ENCODE measurements at regions not wholly inside any gene's neighbourhood (a gene's known extent, or its start where the extent isn't known, plus 50 kb on each side); places are given as distances from the start of the nearest gene placed in this dataset.

DNA sequence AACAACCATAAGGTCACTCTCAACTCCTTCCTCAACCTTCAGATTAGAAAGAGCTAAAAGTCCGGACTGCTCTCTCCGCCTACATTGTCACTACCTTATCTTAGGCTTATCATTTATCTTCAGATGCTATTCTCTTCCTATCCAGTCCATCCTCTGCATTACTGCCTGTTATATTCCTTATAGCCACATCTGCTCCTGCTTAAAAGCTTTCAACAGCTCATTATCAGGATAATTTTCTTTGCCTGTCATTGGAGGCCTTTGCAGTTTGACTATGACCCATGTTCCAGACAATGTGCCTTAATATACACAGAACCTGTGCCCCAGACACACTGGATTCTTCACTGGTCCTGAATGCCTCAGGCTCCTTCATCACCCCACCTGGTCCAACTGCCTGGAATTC lies 184.1 kb upstream of the SETMAR start:
- TF ChIP-seq POLR2A (IDR thresholded peaks at IDR 0.05; ENCODE audit: low read length) (no peak), GATA1 (IDR thresholded peaks at IDR 0.05; ENCODE audit: low read depth, low read length) (no peak)

DNA sequence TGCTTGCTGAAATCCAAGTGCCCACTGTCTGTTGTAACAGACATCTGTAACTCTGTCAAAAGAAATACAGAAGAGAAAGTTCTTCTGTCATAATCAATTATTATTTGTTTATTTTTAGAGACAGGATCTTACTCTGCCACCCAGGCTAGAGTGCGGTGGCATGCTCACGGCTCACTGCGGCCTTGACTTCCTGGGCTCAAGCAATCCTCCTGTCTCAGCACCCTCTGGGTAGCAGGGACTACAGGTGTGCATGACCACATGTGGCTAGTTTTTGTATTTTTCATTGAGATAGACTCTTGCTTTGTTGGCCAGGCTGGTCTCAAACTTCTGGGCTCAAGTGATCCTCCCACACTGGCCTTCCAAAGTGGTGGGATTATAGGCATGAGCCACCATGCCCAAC lies 177.6 kb upstream of the SETMAR start:
- TF ChIP-seq GATA1 (IDR thresholded peaks at IDR 0.05; ENCODE audit: low read depth, low read length) = no peak
- no peak for TF ChIP-seq POLR2A (IDR thresholded peaks at IDR 0.05; ENCODE audit: low read length)
- no peak for DNase-seq

More for the DNA sequence above, 184.1 kb upstream of the SETMAR start:
- DNase-seq = no peak

DNA sequence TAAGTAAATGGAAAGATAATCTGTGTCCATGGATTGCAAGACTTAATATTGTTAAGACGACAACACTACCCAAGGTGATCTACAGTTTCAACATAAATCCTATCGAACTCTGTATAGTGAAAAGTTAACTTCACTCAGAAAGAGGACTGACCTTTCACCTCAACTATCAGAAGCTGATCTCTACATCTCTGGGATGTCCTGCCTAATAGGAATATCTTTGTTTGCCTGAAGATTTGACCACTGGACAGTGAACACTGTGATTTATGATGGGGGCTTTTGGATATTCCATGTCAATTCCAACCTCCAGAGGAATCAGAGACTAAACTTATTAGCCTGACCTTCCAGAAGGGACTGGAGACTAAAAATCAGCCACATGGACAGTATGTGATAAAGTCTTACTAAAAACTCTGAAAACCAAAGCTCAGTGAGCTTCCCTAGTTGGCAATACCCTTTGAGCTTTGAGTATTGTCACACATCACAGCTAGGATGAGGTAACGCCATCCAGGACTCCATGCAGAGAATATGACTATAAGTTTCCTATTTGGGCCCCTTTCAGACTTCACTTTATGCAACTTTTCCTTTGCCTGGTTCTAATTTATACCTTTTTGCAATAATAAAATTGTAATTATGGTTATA lies 164.9 kb upstream of the SETMAR start:
- TF ChIP-seq GATA1 (IDR thresholded peaks at IDR 0.05; ENCODE audit: low read depth, low read length) (no peak), POLR2A (IDR thresholded peaks at IDR 0.05; ENCODE audit: low read length) (no peak)
- no peak for DNase-seq

DNA sequence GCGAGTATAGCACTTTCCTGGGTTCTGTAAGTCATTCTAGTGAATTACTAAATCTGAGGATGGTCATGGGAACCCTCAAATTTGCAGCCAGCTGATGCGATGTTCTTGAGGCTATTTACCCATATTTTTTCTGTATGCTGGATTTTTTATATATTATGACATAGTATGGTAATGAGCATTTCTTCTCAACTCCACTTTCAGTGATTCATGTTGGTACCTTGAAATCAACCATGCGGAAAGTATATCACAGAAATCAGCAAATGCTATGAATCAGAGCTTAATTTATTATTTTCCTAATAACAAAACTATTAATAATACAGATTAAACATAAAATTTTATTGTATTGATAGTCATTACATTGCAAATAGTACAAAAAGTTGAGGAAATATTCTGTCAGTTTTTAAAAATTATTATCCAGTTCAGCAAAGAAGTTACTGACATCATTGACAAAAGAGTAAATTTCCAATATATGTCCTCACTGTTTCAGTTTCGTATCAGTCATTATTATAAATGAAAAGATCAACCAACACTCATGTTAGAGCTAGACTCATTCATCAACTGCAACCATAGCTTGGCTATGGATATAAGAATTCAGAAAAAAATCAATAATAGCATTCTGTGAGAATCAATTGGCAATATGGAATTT lies 164.3 kb upstream of the SETMAR start:
- no peak for DNase-seq
- TF ChIP-seq POLR2A (IDR thresholded peaks at IDR 0.05; ENCODE audit: low read length) = no peak
- no peak for TF ChIP-seq GATA1 (IDR thresholded peaks at IDR 0.05; ENCODE audit: low read depth, low read length)

DNA sequence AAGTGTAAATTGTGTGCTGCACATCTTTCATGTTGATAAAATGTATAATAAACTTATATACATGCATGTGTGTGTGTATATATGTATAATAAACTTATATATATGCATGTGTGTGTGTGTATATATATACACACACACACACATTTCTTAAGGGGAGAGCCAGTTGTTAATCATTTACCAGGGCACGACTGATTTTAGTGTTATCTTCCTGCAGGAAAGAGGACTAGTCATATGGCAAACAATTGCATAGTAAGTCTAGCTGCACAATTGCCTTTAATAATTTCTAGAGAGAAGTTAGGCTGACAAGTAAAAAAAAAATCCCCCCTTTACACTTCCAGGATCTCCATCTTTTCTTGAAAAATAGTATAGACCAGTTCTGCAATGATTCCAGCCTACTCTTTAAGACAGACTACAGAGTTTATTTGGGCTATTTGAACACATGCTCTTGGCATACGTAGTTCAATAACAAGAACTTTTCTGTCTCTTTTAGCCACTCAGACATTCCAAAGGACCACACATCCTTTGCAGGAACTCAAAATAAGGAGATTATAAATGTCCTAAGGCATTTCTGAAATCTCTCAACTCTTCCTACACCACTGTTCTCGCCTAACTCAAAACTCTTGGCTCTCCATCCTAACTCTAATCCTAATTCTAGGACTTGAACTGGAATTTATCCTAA lies 163.6 kb upstream of the SETMAR start:
- TF ChIP-seq POLR2A (IDR thresholded peaks at IDR 0.05; ENCODE audit: low read length) (no peak), GATA1 (IDR thresholded peaks at IDR 0.05; ENCODE audit: low read depth, low read length) (no peak)
- DNase-seq = no peak

- no peak for DNase-seq
- TF ChIP-seq POLR2A (IDR thresholded peaks at IDR 0.05; ENCODE audit: low read length) = no peak
These were observed 162.2 kb upstream of the SETMAR start for GRCh38 chr3:4140921-4141320.

DNA sequence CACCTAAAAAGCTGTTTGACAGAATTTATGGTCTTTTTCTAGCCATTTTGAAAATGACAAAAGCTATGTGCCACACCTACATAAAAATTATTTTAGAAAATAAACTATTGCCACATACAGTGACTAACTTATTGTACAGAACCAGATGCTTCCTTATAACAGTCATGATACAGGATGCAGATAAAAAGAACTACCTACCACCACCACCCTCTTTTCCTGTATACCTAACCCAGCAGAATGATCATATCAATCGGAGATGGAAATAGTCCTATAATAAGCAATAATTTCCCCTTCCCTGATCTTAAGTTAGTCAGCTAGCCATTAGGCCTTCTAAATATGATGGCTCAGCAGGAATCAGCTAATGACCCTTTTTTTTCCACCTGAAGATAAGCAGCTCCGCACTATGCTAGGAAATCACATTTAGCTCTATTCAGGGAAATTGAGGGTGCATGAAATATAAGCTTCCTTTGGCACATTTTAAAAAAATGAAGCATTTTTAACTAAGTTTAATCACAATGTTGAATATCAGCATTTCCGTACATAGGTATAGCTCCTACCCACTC lies 155.5 kb upstream of the SETMAR start:
- TF ChIP-seq POLR2A (IDR thresholded peaks at IDR 0.05; ENCODE audit: low read length) (no peak), GATA1 (IDR thresholded peaks at IDR 0.05; ENCODE audit: low read depth, low read length) (no peak)

GRCh38 chr3:4149296-4149695 lies 153.9 kb upstream of the SETMAR start:
- TF ChIP-seq GATA1 (IDR thresholded peaks at IDR 0.05; ENCODE audit: low read depth, low read length) = no peak
- TF ChIP-seq POLR2A (IDR thresholded peaks at IDR 0.05; ENCODE audit: low read length) = no peak
- no peak for DNase-seq

More for the DNA sequence above, 155.5 kb upstream of the SETMAR start:
- no peak for DNase-seq

GRCh38 chr3:4150816-4151215 lies 152.4 kb upstream of the SETMAR start:
- TF ChIP-seq POLR2A (IDR thresholded peaks at IDR 0.05; ENCODE audit: low read length) (no peak), GATA1 (IDR thresholded peaks at IDR 0.05; ENCODE audit: low read depth, low read length) (no peak)
- DNase-seq = no peak

GRCh38 chr3:4151859-4152258 lies 151.3 kb upstream of the SETMAR start:
- DNase-seq = no peak
- TF ChIP-seq POLR2A (IDR thresholded peaks at IDR 0.05; ENCODE audit: low read length) (no peak), GATA1 (IDR thresholded peaks at IDR 0.05; ENCODE audit: low read depth, low read length) (no peak)

GRCh38 chr3:4153771-4154170 lies 149.4 kb upstream of the SETMAR start:
- no peak for DNase-seq
- TF ChIP-seq GATA1 (IDR thresholded peaks at IDR 0.05; ENCODE audit: low read depth, low read length) (no peak), POLR2A (IDR thresholded peaks at IDR 0.05; ENCODE audit: low read length) (no peak)

DNA sequence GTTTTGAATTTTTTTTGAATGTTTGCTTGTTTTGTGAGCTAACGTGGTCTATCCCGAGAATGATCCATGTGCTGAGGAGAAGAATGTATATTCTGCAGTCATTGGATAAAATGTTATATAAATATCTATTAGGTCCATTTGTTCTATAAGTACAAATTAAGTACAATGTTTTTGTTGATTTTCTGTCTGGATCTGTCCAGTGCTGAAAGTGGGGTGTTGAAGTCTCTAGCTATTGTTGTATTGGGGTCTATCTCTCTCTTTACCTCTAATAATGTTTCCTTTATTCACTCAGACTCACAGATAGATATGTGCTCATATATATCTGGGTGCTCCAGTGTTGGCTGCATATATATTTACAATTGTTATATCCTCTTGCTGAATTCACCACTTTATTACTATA lies 144.8 kb upstream of the SETMAR start:
- no peak for DNase-seq
- TF ChIP-seq GATA1 (IDR thresholded peaks at IDR 0.05; ENCODE audit: low read depth, low read length) (no peak), POLR2A (IDR thresholded peaks at IDR 0.05; ENCODE audit: low read length) (no peak)

GRCh38 chr3:4162096-4162495 lies 141.1 kb upstream of the SETMAR start:
- no peak for TF ChIP-seq POLR2A (IDR thresholded peaks at IDR 0.05; ENCODE audit: low read length)

GRCh38 chr3:4163011-4163410 lies 140.2 kb upstream of the SETMAR start:
- TF ChIP-seq POLR2A (IDR thresholded peaks at IDR 0.05; ENCODE audit: low read length) (no peak), GATA1 (IDR thresholded peaks at IDR 0.05; ENCODE audit: low read depth, low read length) (no peak)
- DNase-seq = no peak

More at GRCh38 chr3:4162096-4162495, 141.1 kb upstream of the SETMAR start:
- DNase-seq = peak in 1 of 2 experiments; percentile 5
